WERI-Rb-1 (cell line): ENCODE measurements at regions not wholly inside any gene's neighbourhood (a gene's known extent, or its start where the extent isn't known, plus 50 kb on each side); places are given as distances from the start of the nearest gene placed in this dataset.

Experiments used
- DNase-seq: peaks from one replicate; pipeline ENCODE4 v3.0.0-alpha.2; 2020
- H3K27ac ChIP-seq: fragments of 250-450 bp; sonication (Bioruptor Pico); 2 replicates; pipeline ENCODE4 v1.5.1; 2020; ENCODE audit warnings: mild to moderate bottlenecking, moderate library complexity
- H3K27me3 ChIP-seq: fragments of 250-450 bp; sonication (Bioruptor Pico); 2 replicates; pipeline ENCODE4 v1.5.1; 2021; ENCODE audit warnings: mild to moderate bottlenecking, low read depth, moderate library complexity; ENCODE audit not compliant: insufficient read depth, severe bottlenecking
- H3K36me3 ChIP-seq: fragments of 250-450 bp; sonication (Bioruptor Pico); 2 replicates; pipeline ENCODE4 v1.5.1; 2020; ENCODE audit warnings: mild to moderate bottlenecking, moderate library complexity
- H3K4me3 ChIP-seq: 2 replicates; pipeline ENCODE4 v1.5.1; 2011; ENCODE audit warnings: low read depth, mild to moderate bottlenecking, control low read depth, low read length
- H3K9me3 ChIP-seq: fragments of 250-450 bp; sonication (Bioruptor Pico); 2 replicates; pipeline ENCODE4 v1.5.1; 2021; ENCODE audit warnings: mild to moderate bottlenecking, moderate library complexity; ENCODE audit not compliant: severe bottlenecking
- CTCF ChIP-seq: IDR thresholded peaks from 2 replicates; pipeline ENCODE4 v1.5.1; 2011; ENCODE audit warnings: low read depth, mild to moderate bottlenecking, control low read depth, inconsistent platforms, low read length

GRCh38 chr5:163790497-163790896 is 285.1 kb downstream of the MAT2B start:
- Histone ChIP-seq H3K27me3 (no peaks in the 10 kb centered on the region), H3K27ac (no peak overlapping the region), H3K4me3 (no peak overlapping the region), H3K36me3 (no peaks in the 10 kb centered on the region), H3K9me3 (no peaks in the 10 kb centered on the region)
- no peak for TF ChIP-seq CTCF
- DNase-seq = no peak

DNA sequence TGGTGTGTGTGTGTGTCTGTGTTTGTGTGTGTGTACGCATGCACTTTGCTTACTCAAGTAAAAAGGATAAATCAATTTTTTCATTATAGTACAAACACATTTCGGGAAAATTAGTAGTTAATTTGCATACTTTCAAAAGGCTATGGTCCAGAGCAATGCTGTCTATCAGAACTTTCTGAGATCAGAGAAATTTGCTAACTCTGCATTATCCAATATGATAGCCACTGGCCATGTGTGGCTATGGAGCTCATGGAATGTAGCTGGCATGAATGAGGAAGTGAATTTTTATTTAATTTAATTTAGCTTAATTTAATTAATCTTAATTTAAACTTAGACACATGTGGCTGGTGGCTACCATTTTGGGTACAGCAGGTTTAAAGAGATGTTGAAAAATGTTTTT is 289.6 kb downstream of the MAT2B start:
- Histone ChIP-seq H3K27ac (no peak overlapping the region), H3K27me3 (no peaks in the 10 kb centered on the region), H3K9me3 (no peaks in the 10 kb centered on the region), H3K4me3 (no peak overlapping the region), H3K36me3 (no peaks in the 10 kb centered on the region)
- DNase-seq = no peak
- no peak for TF ChIP-seq CTCF

- H3K27ac ChIP-seq = no peak overlapping the region
- no peak for DNase-seq
- no peak overlapping the region for H3K4me3 ChIP-seq
- TF ChIP-seq CTCF = no peak
- no peaks in the 10 kb centered on the region for H3K9me3 ChIP-seq
- no peaks in the 10 kb centered on the region for H3K36me3 ChIP-seq
- H3K27me3 ChIP-seq = no peaks in the 10 kb centered on the region
These were observed 302.4 kb downstream of the MAT2B start for GRCh38 chr5:163807781-163808180.

GRCh38 chr5:163809473-163809872 is 304.1 kb downstream of the MAT2B start:
- Histone ChIP-seq H3K27me3 (no peaks in the 10 kb centered on the region), H3K9me3 (no peaks in the 10 kb centered on the region), H3K4me3 (no peak overlapping the region), H3K36me3 (no peaks in the 10 kb centered on the region), H3K27ac (no peak overlapping the region)
- 0 out of 2 replicates have a peak, but pooled peaks have one; percentile 13 for TF ChIP-seq CTCF
- DNase-seq = peak; percentile 11

- Histone ChIP-seq H3K9me3 (no peaks in the 10 kb centered on the region), H3K4me3 (no peak overlapping the region), H3K36me3 (no peaks in the 10 kb centered on the region), H3K27me3 (no peaks in the 10 kb centered on the region), H3K27ac (no peak overlapping the region)
- TF ChIP-seq CTCF = no peak
- no peak for DNase-seq
These were observed 308.5 kb downstream of the MAT2B start for GRCh38 chr5:163813900-163814299.

- no peak for DNase-seq
- no peaks in the 10 kb centered on the region for H3K36me3 ChIP-seq
- H3K27me3 ChIP-seq = no peaks in the 10 kb centered on the region
- no peak overlapping the region for H3K27ac ChIP-seq
- H3K9me3 ChIP-seq = no peaks in the 10 kb centered on the region
- TF ChIP-seq CTCF = no peak
- H3K4me3 ChIP-seq = no peak overlapping the region
These were observed 309.9 kb downstream of the MAT2B start for GRCh38 chr5:163815240-163815791.
